ENCODE measurements at regions not wholly inside any gene's neighbourhood (a gene's known extent, or its start where the extent isn't known, plus 50 kb on each side); places are given as distances from the start of the nearest gene placed in this dataset.
A peak's percentile ranks its signal among the peaks of the same experiment; 100 is the strongest.

DNA sequence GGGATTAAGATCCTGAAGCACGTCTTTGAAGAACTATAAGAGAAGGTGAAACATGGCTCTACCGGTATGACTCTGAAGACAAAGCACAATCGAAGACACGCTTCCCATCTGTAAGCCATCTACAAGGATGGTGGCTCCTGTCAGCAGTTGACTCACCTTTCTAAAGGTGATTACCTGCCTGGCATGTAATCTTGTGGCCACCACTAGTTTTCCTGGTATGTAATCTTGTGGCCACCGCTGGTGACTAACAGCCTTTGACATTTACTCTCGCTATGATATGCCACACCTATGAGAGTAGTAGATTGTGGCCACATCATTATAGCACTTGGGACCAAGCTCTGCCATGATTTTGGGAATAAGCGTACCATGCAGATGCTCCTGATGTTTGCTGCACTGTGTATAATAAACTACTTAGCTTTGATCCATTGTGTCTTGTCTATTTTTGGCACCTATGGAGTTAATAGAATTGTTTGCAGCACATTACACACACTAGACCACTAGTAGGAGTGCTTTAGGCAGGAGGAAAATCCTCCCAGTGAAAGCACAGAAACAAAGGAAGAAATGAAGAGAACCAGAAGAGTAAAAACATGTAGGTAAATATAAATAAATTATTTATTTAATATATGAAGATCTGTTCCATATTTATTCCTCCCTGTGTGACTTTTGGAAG lies 59.8 kb downstream of the VAX1 start:
- DNase-seq: no peak
- H3K27ac ChIP-seq: no peak overlapping the region
- H3K4me3 ChIP-seq: no peak overlapping the region
- intact Hi-C loops (cut with DNase I): no loop called here
- peaks cover 10% of the 10 kb centered on the region for H3K27me3 ChIP-seq
- WGBS, 4 donors: 69 to 77% (median 72%) methylated on average over 6 to 7 of the region's 7 CpGs
- H3K9me3 ChIP-seq (replicated peaks in 1 of 3): no peaks in the 10 kb centered on the region
- H3K4me1 ChIP-seq (replicated peaks in 1 of 2): no peaks in the 10 kb centered on the region
- no peaks in the 10 kb centered on the region for H3K36me3 ChIP-seq (replicated peaks in 1 of 2)
- TF ChIP-seq POLR2A (IDR thresholded peaks at IDR 0.05) (no peak), CTCF (IDR thresholded peaks at IDR 0.05) (no peak)

DNA sequence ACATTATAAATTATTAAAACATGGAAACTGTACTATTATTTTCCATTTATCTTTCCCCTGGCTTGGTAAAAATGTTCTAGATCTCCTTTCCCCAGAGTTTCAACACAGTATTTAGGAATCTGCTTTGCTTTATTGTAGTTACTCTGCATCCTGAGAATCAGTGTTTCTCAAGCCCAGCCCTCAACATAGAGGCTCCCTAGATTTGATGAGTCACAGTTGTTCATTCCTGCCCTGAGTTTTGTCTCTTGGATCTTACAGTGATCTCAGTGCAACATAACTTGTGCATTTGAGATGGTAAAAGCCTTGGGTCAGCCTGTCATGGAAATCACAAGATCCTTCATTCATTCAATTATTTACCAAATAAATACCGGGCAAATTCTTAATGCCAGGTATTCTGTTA lies 63.0 kb downstream of the VAX1 start:
- DNase-seq: no peak
- Histone ChIP-seq H3K4me3 (no peak overlapping the region), H3K27me3 (peaks cover 17% of the 10 kb centered on the region), H3K27ac (no peak overlapping the region), H3K9me3 (replicated peaks in 1 of 3) (no peaks in the 10 kb centered on the region), H3K36me3 (replicated peaks in 1 of 2) (no peaks in the 10 kb centered on the region), H3K4me1 (replicated peaks in 1 of 2) (no peaks in the 10 kb centered on the region)
- 83 to 93% (median 85%) methylated on average over 1 of the region's 1 CpG for WGBS, 4 donors
- TF ChIP-seq CTCF (IDR thresholded peaks at IDR 0.05) (no peak), POLR2A (IDR thresholded peaks at IDR 0.05) (no peak)
- intact Hi-C loops (cut with DNase I): no loop called here

GRCh38 chr10:117074621-117075020 lies 63.4 kb downstream of the VAX1 start:
- no peak for TF ChIP-seq CTCF (IDR thresholded peaks at IDR 0.05)
- TF ChIP-seq POLR2A (IDR thresholded peaks at IDR 0.05): no peak
- Histone ChIP-seq H3K9me3 (replicated peaks in 1 of 3) (no peaks in the 10 kb centered on the region), H3K27ac (no peak overlapping the region), H3K4me1 (replicated peaks in 1 of 2) (no peaks in the 10 kb centered on the region), H3K4me3 (no peak overlapping the region), H3K36me3 (replicated peaks in 1 of 2) (no peaks in the 10 kb centered on the region), H3K27me3 (peaks cover 17% of the 10 kb centered on the region)
- 11 to 18% (median 18%) methylated on average over 2 of the region's 2 CpGs for WGBS, 4 donors
- peak in 1 of 7 donors; percentile 2 for DNase-seq
- intact Hi-C loops (cut with DNase I): no loop called here

- intact Hi-C loops (cut with DNase I): no loop called here
- 80 to 88% (median 85%) methylated on average over 6 of the region's 6 CpGs for WGBS, 4 donors
- H3K27me3 ChIP-seq: peaks cover 17% of the 10 kb centered on the region
- H3K27ac ChIP-seq: no peak overlapping the region
- no peak overlapping the region for H3K4me3 ChIP-seq
- no peaks in the 10 kb centered on the region for H3K9me3 ChIP-seq (replicated peaks in 1 of 3)
- no peaks in the 10 kb centered on the region for H3K36me3 ChIP-seq (replicated peaks in 1 of 2)
- no peaks in the 10 kb centered on the region for H3K4me1 ChIP-seq (replicated peaks in 1 of 2)
- no peak for TF ChIP-seq POLR2A (IDR thresholded peaks at IDR 0.05)
- TF ChIP-seq CTCF (IDR thresholded peaks at IDR 0.05): no peak
- no peak for DNase-seq
Measured at GRCh38 chr10:117071286-117072050, 66.5 kb upstream of the SHTN1 start.
